ENCODE measurements at regions not wholly inside any gene's neighbourhood (a gene's known extent, or its start where the extent isn't known, plus 50 kb on each side); places are given as distances from the start of the nearest gene placed in this dataset.

DNA sequence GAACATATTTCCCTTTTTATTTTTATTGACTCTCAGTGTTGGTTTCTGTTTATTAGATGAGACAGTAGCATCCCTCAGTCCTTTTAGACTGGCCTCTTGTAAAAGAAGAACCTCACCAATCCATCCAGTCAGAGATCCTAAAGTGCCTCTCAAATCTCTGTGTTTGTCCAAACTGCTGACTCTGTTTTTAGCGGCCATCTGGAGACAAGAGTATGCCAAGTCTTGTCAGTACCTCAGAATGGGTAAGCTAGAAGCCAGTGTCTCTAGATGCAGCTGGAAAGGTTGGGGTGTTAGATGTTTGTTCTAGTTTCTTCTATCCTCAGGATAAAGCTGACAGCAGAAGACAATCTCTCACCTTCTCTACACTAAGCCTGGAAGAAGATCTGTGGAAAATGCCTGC is 537.7 kb upstream of the ZNF385D start:
- Histone ChIP-seq H3K9me3 (ENCODE audit: control insufficient read depth, insufficient read depth, low read length) (no peaks in the 10 kb centered on the region), H3K27me3 (ENCODE audit: control insufficient read depth, insufficient read depth, low read length) (no peaks in the 10 kb centered on the region), H3K4me3 (ENCODE audit: low read depth, low read length) (no peak overlapping the region), H3K27ac (ENCODE audit: low read depth, low read length) (no peak overlapping the region), H3K4me1 (ENCODE audit: control insufficient read depth, insufficient read depth, low read length) (no peaks in the 10 kb centered on the region), H3K36me3 (ENCODE audit: control insufficient read depth, insufficient read depth, low read length) (no peaks in the 10 kb centered on the region)
- no CpG with 5 or more reads among the region's 1 CpG for WGBS (ENCODE audit: insufficient coverage)
- DNase-seq (ENCODE audit: low read depth in 4 of 6, low spot score in 6 of 6), result no peak

DNA sequence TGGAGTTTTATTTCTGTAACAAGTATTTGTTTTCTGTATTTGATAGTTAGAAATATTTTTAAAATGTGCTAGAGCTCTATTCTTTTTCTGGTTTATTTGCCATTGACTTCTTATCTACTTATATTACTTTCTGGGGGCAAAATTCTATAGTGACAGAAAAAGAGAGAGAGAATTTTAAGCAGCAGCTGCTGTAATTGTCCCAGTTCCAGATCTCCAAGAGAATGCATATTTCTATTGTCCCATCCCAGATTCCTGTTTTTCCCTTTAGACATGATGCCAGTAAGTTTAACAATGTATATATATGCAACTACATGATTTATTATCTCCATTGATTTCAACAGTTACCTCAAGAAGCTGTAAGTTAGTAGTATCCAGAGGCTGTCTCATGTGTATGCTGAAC is 541.7 kb upstream of the ZNF385D start:
- Histone ChIP-seq H3K27ac (ENCODE audit: low read depth, low read length) (no peak overlapping the region), H3K4me1 (ENCODE audit: control insufficient read depth, insufficient read depth, low read length) (no peaks in the 10 kb centered on the region), H3K9me3 (ENCODE audit: control insufficient read depth, insufficient read depth, low read length) (no peaks in the 10 kb centered on the region), H3K27me3 (ENCODE audit: control insufficient read depth, insufficient read depth, low read length) (no peaks in the 10 kb centered on the region), H3K4me3 (ENCODE audit: low read depth, low read length) (no peak overlapping the region), H3K36me3 (ENCODE audit: control insufficient read depth, insufficient read depth, low read length) (no peaks in the 10 kb centered on the region)
- DNase-seq (ENCODE audit: low read depth in 4 of 6, low spot score in 6 of 6), result peak in 1 of 6 donors; percentile 3

DNA sequence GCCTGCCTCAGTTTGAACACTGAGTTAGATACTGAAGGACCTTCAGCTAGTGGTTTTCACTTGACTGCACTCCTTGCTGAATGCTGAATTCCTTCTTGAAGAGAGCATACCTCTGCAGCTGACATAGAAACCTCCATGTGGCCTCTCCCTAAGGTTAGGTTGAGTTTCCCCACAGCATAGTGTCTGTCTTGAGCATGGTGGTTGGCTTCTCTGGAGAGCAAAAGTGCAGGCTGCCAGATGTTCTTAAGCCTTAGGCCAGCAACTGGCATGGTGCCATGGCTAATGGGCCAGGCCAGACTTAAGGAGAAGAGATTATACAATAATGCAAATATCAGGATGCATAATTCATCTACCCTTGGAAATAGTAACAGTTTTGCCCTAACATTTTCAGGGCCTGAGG is 545.6 kb upstream of the ZNF385D start:
- H3K4me1 ChIP-seq (ENCODE audit: control insufficient read depth, insufficient read depth, low read length), result no peaks in the 10 kb centered on the region
- no peaks in the 10 kb centered on the region for H3K36me3 ChIP-seq (ENCODE audit: control insufficient read depth, insufficient read depth, low read length)
- DNase-seq (ENCODE audit: low read depth in 4 of 6, low spot score in 6 of 6), result no peak
- no peaks in the 10 kb centered on the region for H3K27me3 ChIP-seq (ENCODE audit: control insufficient read depth, insufficient read depth, low read length)
- no peak overlapping the region for H3K4me3 ChIP-seq (ENCODE audit: low read depth, low read length)
- H3K9me3 ChIP-seq (ENCODE audit: control insufficient read depth, insufficient read depth, low read length), result no peaks in the 10 kb centered on the region
- H3K27ac ChIP-seq (ENCODE audit: low read depth, low read length), result no peak overlapping the region

DNA sequence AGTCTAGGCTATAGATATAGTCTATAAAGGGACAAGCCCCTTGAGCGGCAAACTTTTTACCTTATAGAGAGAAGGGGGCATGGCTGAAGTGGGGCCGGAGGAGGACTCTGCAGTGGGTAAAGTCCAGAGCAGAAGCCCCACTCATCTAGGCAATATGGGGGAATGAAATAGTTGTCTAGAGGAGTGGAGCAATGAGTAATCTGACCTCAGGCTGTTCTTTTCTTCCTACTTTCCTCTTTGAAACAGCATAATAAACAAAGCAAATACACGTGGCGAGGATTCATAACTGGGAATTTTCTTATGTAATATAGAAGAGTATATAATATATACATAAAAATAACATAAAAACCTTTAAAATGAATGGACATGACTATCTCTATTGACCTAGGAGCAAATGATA is 546.4 kb upstream of the ZNF385D start:
- DNase-seq (ENCODE audit: low read depth in 4 of 6, low spot score in 6 of 6), result no peak
- no peaks in the 10 kb centered on the region for H3K9me3 ChIP-seq (ENCODE audit: control insufficient read depth, insufficient read depth, low read length)
- H3K27ac ChIP-seq (ENCODE audit: low read depth, low read length), result no peak overlapping the region
- no peaks in the 10 kb centered on the region for H3K36me3 ChIP-seq (ENCODE audit: control insufficient read depth, insufficient read depth, low read length)
- H3K27me3 ChIP-seq (ENCODE audit: control insufficient read depth, insufficient read depth, low read length), result no peaks in the 10 kb centered on the region
- WGBS (ENCODE audit: insufficient coverage), result 100% methylated on average over 1 of the region's 4 CpGs
- no peaks in the 10 kb centered on the region for H3K4me1 ChIP-seq (ENCODE audit: control insufficient read depth, insufficient read depth, low read length)
- no peak overlapping the region for H3K4me3 ChIP-seq (ENCODE audit: low read depth, low read length)

DNA sequence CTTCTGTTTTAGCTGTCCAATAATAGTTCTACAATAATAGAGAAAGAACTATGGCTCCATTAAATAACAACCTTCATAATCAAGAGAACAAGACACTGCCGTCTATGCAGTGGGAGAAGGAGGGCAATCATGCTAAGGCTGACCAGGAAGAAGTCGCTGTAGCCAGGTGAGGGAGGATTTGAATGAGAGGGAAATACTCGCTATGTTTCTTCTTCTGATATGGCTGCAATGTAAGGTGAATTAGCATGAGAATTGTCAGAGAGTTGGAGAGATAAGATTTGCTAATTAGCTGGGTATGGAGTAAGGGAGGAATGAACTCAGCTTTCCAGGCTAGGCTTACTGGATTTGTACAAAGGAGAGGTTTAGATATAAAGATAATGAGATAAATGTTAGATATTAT is 555.4 kb upstream of the ZNF385D start:
- H3K4me3 ChIP-seq (ENCODE audit: low read depth, low read length), result no peak overlapping the region
- peaks cover 1% of the 10 kb centered on the region for H3K9me3 ChIP-seq (ENCODE audit: control insufficient read depth, insufficient read depth, low read length)
- no peaks in the 10 kb centered on the region for H3K27me3 ChIP-seq (ENCODE audit: control insufficient read depth, insufficient read depth, low read length)
- no peaks in the 10 kb centered on the region for H3K4me1 ChIP-seq (ENCODE audit: control insufficient read depth, insufficient read depth, low read length)
- no peak for DNase-seq (ENCODE audit: low read depth in 4 of 6, low spot score in 6 of 6)
- no peak overlapping the region for H3K27ac ChIP-seq (ENCODE audit: low read depth, low read length)
- WGBS (ENCODE audit: insufficient coverage), result 0% methylated on average over 1 of the region's 3 CpGs
- H3K36me3 ChIP-seq (ENCODE audit: control insufficient read depth, insufficient read depth, low read length), result no peaks in the 10 kb centered on the region

DNA sequence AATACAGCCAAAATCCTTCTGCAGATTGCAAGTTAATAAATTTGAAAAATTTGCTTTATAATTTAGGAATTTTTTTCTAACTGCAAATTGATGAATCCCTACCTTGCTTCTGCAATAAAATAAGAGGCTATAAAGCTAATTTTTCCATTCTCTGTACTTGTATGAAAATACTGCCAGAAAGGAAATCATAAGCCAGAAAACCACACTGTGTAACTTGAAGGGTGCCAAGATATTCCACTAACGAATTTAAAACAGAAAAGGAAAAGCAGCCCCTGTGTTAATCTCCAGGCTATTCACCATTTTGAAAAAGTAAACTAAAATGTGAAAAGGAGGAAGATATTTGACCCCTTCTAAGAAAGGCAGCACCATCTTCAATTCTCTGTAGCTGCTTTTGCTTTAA is 557.9 kb upstream of the ZNF385D start:
- H3K27me3 ChIP-seq (ENCODE audit: control insufficient read depth, insufficient read depth, low read length), result no peaks in the 10 kb centered on the region
- no peaks in the 10 kb centered on the region for H3K4me1 ChIP-seq (ENCODE audit: control insufficient read depth, insufficient read depth, low read length)
- H3K36me3 ChIP-seq (ENCODE audit: control insufficient read depth, insufficient read depth, low read length), result no peaks in the 10 kb centered on the region
- no peak overlapping the region for H3K27ac ChIP-seq (ENCODE audit: low read depth, low read length)
- H3K4me3 ChIP-seq (ENCODE audit: low read depth, low read length), result no peak overlapping the region
- no peaks in the 10 kb centered on the region for H3K9me3 ChIP-seq (ENCODE audit: control insufficient read depth, insufficient read depth, low read length)
- WGBS (ENCODE audit: insufficient coverage), result no CpG with 5 or more reads among the region's 1 CpG
- DNase-seq (ENCODE audit: low read depth in 4 of 6, low spot score in 6 of 6), result peak in 1 of 6 donors; percentile 35

DNA sequence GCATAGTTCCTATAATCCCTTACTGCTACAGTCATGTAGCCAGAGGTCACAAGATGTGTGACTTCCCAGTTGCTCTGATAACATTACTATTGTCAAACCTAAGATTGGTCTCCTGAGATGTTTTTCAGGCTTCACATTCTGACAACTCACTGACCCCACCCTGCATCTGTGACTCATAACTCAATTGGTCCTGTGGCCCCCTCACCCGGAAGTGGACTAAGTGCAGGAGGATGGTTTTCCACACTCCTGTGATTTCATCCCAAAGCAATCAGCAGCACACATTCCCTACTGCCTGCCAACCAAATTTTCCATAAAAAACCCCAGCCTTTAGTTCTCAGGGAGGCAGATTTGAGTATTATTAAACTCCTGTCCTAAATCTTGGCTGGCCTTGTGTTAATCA is 564.9 kb upstream of the ZNF385D start:
- no peak overlapping the region for H3K4me3 ChIP-seq (ENCODE audit: low read depth, low read length)
- H3K27ac ChIP-seq (ENCODE audit: low read depth, low read length), result no peak overlapping the region
- no peaks in the 10 kb centered on the region for H3K4me1 ChIP-seq (ENCODE audit: control insufficient read depth, insufficient read depth, low read length)
- H3K27me3 ChIP-seq (ENCODE audit: control insufficient read depth, insufficient read depth, low read length), result no peaks in the 10 kb centered on the region
- no peaks in the 10 kb centered on the region for H3K36me3 ChIP-seq (ENCODE audit: control insufficient read depth, insufficient read depth, low read length)
- DNase-seq (ENCODE audit: low read depth in 4 of 6, low spot score in 6 of 6), result no peak
- no CpG with 5 or more reads among the region's 1 CpG for WGBS (ENCODE audit: insufficient coverage)
- no peaks in the 10 kb centered on the region for H3K9me3 ChIP-seq (ENCODE audit: control insufficient read depth, insufficient read depth, low read length)

DNA sequence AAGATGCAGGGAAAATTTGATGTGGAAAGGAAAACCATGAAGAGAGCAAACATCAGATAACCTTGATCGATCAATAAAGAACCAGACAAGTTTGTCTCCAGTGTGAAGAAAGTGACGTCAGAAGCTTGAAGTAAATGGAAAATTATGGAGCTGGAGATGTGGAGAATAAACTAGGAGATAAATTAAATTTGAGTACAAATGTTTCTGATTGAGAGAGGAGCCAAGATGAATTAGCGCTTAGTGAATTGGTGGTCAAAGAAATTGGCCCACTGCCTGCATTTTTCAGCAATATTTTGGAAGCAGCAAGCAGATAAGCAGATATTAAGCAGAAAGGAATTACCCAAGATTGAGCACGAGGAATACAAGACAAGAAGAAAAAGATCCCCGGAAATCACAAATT is 567.3 kb upstream of the ZNF385D start:
- H3K36me3 ChIP-seq (ENCODE audit: control insufficient read depth, insufficient read depth, low read length), result no peaks in the 10 kb centered on the region
- no peaks in the 10 kb centered on the region for H3K27me3 ChIP-seq (ENCODE audit: control insufficient read depth, insufficient read depth, low read length)
- 93% methylated on average over 3 of the region's 5 CpGs for WGBS (ENCODE audit: insufficient coverage)

DNA sequence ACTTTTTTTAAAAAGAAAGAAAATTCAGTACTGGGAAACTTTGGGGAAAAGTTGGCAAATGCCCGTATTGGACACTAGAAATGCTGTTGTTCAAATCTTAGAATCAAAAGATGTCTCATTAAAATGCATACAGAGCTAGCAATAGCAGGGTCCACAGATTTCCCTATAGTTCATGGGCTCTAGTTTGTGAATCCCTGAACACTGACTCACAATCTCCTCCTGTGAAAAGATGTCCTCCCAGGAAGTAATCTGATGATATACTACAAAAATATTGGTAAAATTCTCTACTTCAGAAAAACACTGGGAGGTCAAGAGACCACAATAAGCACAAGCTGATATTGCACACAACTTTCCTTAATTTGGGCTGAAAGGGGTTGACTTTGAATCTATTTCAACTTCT is 568.4 kb upstream of the ZNF385D start:
- Histone ChIP-seq H3K4me3 (ENCODE audit: low read depth, low read length) (no peak overlapping the region), H3K9me3 (ENCODE audit: control insufficient read depth, insufficient read depth, low read length) (no peaks in the 10 kb centered on the region), H3K27ac (ENCODE audit: low read depth, low read length) (no peak overlapping the region), H3K36me3 (ENCODE audit: control insufficient read depth, insufficient read depth, low read length) (no peaks in the 10 kb centered on the region), H3K4me1 (ENCODE audit: control insufficient read depth, insufficient read depth, low read length) (no peaks in the 10 kb centered on the region), H3K27me3 (ENCODE audit: control insufficient read depth, insufficient read depth, low read length) (no peaks in the 10 kb centered on the region)
- no CpG with 5 or more reads among the region's 1 CpG for WGBS (ENCODE audit: insufficient coverage)
- DNase-seq (ENCODE audit: low read depth in 4 of 6, low spot score in 6 of 6), result no peak

More for the DNA sequence above, 567.3 kb upstream of the ZNF385D start:
- peak in 2 of 6 donors; percentile 6 to 7 for DNase-seq (ENCODE audit: low read depth in 4 of 6, low spot score in 6 of 6)
- Histone ChIP-seq H3K4me3 (ENCODE audit: low read depth, low read length) (no peak overlapping the region), H3K27ac (ENCODE audit: low read depth, low read length) (no peak overlapping the region), H3K9me3 (ENCODE audit: control insufficient read depth, insufficient read depth, low read length) (no peaks in the 10 kb centered on the region), H3K4me1 (ENCODE audit: control insufficient read depth, insufficient read depth, low read length) (no peaks in the 10 kb centered on the region)

DNA sequence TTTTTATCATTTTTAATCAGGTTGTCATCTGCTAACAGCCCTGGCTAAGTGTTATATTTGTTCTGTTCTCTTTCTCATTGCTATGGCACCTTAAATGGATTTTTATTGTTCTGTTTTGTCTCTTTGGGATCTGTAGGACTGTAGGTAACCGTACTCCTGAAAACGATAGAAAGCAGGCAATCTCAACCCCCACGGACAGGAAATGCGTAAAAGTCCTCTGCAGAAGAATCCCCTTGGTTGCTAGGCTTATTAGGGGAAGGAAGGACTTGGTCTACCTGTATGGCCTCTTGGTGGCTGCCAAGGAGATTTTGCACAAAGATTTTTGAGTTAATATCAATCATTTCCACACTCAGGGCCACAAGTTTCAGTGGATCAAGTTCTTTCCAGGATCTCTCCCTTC is 571.9 kb upstream of the ZNF385D start:
- Histone ChIP-seq H3K9me3 (ENCODE audit: control insufficient read depth, insufficient read depth, low read length) (no peaks in the 10 kb centered on the region), H3K4me1 (ENCODE audit: control insufficient read depth, insufficient read depth, low read length) (no peaks in the 10 kb centered on the region), H3K27ac (ENCODE audit: low read depth, low read length) (no peak overlapping the region), H3K36me3 (ENCODE audit: control insufficient read depth, insufficient read depth, low read length) (no peaks in the 10 kb centered on the region), H3K27me3 (ENCODE audit: control insufficient read depth, insufficient read depth, low read length) (no peaks in the 10 kb centered on the region), H3K4me3 (ENCODE audit: low read depth, low read length) (no peak overlapping the region)
- DNase-seq (ENCODE audit: low read depth in 4 of 6, low spot score in 6 of 6), result no peak
- 62% methylated on average over 4 of the region's 4 CpGs for WGBS (ENCODE audit: insufficient coverage)

DNA sequence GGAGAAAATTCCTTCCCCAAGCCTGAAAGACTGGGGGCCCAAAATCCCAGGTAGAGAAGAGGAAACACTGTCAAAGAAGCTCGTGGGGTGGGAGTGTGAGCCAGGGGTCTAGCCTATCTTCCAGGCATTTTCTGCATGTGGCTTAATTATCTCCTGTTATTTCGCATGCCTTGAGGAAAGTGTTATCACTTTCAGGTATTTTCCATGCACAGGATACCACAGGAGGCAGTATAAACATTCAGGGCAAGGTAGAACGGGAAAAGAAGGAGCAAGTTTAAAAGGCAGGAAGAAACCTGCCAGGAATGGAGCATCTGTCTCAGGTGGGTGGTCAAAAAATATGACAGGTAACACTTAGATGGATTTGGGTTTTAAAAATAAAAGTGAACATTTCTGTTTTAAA is 575.3 kb upstream of the ZNF385D start:
- no peaks in the 10 kb centered on the region for H3K4me1 ChIP-seq (ENCODE audit: control insufficient read depth, insufficient read depth, low read length)
- WGBS (ENCODE audit: insufficient coverage), result 72% methylated on average over 3 of the region's 3 CpGs

More for the DNA sequence above, 575.3 kb upstream of the ZNF385D start:
- no peak for DNase-seq (ENCODE audit: low read depth in 4 of 6, low spot score in 6 of 6)
- H3K9me3 ChIP-seq (ENCODE audit: control insufficient read depth, insufficient read depth, low read length), result no peaks in the 10 kb centered on the region
- no peak overlapping the region for H3K27ac ChIP-seq (ENCODE audit: low read depth, low read length)
- no peaks in the 10 kb centered on the region for H3K27me3 ChIP-seq (ENCODE audit: control insufficient read depth, insufficient read depth, low read length)
- no peak overlapping the region for H3K4me3 ChIP-seq (ENCODE audit: low read depth, low read length)
- no peaks in the 10 kb centered on the region for H3K36me3 ChIP-seq (ENCODE audit: control insufficient read depth, insufficient read depth, low read length)
